ENCODE measurements at regions not wholly inside any gene's neighbourhood (a gene's known extent, or its start where the extent isn't known, plus 50 kb on each side); places are given as distances from the start of the nearest gene placed in this dataset.

- TF ChIP-seq ZNF510 (tag by site-specific recombination; IDR thresholded peaks at IDR 0.05; ENCODE audit: insufficient replicate concordance), result no peak
Observed at GRCh38 chr1:182255494-182255893, 136.1 kb downstream of the GLUL start (continued).

- Histone ChIP-seq H3K4me3 (ENCODE audit: low read depth, low read length) (no peak overlapping the region), H3K27ac (ENCODE audit: extremely low read depth, low read depth, low read length) (no peak overlapping the region), H3K9me3 (ENCODE audit: control insufficient read depth, insufficient read depth, low read depth, low read length) (no peaks in the 10 kb centered on the region), H3K36me3 (ENCODE audit: control insufficient read depth in 2 of 2, insufficient read depth in 1 of 2, low read length in 2 of 2) (no peaks in the 10 kb centered on the region), H3K4me1 (ENCODE audit: control insufficient read depth, insufficient read depth, low read length) (no peaks in the 10 kb centered on the region)
- TF ChIP-seq ZNF174 (tag by site-specific recombination; IDR thresholded peaks at IDR 0.05), result no peak
- no peak for TF ChIP-seq RBAK (tag by site-specific recombination; IDR thresholded peaks at IDR 0.05)
- TF ChIP-seq, protein P1, sequence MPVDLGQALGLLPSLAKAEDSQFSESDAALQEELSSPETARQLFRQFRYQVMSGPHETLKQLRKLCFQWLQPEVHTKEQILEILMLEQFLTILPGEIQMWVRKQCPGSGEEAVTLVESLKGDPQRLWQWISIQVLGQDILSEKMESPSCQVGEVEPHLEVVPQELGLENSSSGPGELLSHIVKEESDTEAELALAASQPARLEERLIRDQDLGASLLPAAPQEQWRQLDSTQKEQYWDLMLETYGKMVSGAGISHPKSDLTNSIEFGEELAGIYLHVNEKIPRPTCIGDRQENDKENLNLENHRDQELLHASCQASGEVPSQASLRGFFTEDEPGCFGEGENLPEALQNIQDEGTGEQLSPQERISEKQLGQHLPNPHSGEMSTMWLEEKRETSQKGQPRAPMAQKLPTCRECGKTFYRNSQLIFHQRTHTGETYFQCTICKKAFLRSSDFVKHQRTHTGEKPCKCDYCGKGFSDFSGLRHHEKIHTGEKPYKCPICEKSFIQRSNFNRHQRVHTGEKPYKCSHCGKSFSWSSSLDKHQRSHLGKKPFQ (tag by site-specific recombination; IDR thresholded peaks at IDR 0.05), result no peak
- TF ChIP-seq, protein P2, sequence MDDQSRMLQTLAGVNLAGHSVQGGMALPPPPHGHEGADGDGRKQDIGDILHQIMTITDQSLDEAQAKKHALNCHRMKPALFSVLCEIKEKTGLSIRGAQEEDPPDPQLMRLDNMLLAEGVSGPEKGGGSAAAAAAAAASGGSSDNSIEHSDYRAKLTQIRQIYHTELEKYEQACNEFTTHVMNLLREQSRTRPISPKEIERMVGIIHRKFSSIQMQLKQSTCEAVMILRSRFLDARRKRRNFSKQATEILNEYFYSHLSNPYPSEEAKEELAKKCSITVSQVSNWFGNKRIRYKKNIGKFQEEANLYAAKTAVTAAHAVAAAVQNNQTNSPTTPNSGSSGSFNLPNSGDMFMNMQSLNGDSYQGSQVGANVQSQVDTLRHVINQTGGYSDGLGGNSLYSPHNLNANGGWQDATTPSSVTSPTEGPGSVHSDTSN (CRISPR knock-in tag; IDR thresholded peaks at IDR 0.05), result no peak
- TF ChIP-seq ZBTB49 (tag by site-specific recombination; IDR thresholded peaks at IDR 0.05; ENCODE audit: low read depth), result no peak
- no peak for TF ChIP-seq TSHZ1 (tag by site-specific recombination; IDR thresholded peaks at IDR 0.05; ENCODE audit: borderline replicate concordance)
- no peak for TF ChIP-seq EGR2 (tag by site-specific recombination; IDR thresholded peaks at IDR 0.05; ENCODE audit: low read depth)
- no peak for TF ChIP-seq ZBTB8A (tag by site-specific recombination; IDR thresholded peaks at IDR 0.05)
- no peak for TF ChIP-seq ZBTB7A (tag by site-specific recombination; IDR thresholded peaks at IDR 0.05; ENCODE audit: low read depth)
- no peak for TF ChIP-seq TRIM28 (IDR thresholded peaks at IDR 0.05; ENCODE audit: borderline replicate concordance, low read length)
- no peak for TF ChIP-seq ZNF530 (tag by site-specific recombination; IDR thresholded peaks at IDR 0.05; ENCODE audit: low read depth)
- no peak for TF ChIP-seq ZNF48 (tag by site-specific recombination; IDR thresholded peaks at IDR 0.05)
- TF ChIP-seq ZNF610 (tag by site-specific recombination; IDR thresholded peaks at IDR 0.05; ENCODE audit: borderline replicate concordance), result no peak
- no peak for TF ChIP-seq ATF2 (tag by site-specific recombination; IDR thresholded peaks at IDR 0.05; ENCODE audit: low read depth)
- no peak for TF ChIP-seq ZNF449 (tag by site-specific recombination; IDR thresholded peaks at IDR 0.05)
- no peak for TF ChIP-seq ZNF560 (tag by site-specific recombination; IDR thresholded peaks at IDR 0.05; ENCODE audit: borderline replicate concordance)
- no peak for TF ChIP-seq ZSCAN30 (tag by site-specific recombination; IDR thresholded peaks at IDR 0.05)
- no peak for TF ChIP-seq ZNF140 (tag by site-specific recombination; IDR thresholded peaks at IDR 0.05)
- CTCF ChIA-PET, result no interaction called here
- POLR2A ChIA-PET, result no interaction called here
Observed at GRCh38 chr1:182253319-182253860, 138.2 kb downstream of the GLUL start.

Data from HEK293 (cell line).